Fibroblast of skin of left quadriceps (primary cell): ENCODE measurements at regions not wholly inside any gene's neighbourhood (a gene's known extent, or its start where the extent isn't known, plus 50 kb on each side); places are given as distances from the start of the nearest gene placed in this dataset.
"Not testable (repeated sequence)": the region's sequence is repeated elsewhere in the genome, so short reads cannot be mapped to it uniquely, and the experiment has no call there.

Source experiments
- DNase-seq, 2 experiments: peaks; one replicate each; pipeline ENCODE4 v3.0.0-alpha.2; 2013; ENCODE audit warnings: low read depth in 2 of 2

GRCh38 chr12:89156340-89156739 lies 196.0 kb downstream of the DUSP6 start:
- DNase-seq, result no peak

- DNase-seq, result no peak
Measured at GRCh38 chr12:89155826-89156225, 196.5 kb downstream of the DUSP6 start.

GRCh38 chr12:89154743-89155499 lies 197.4 kb downstream of the DUSP6 start:
- peak in 1 of 2 experiments; percentile 30 for DNase-seq

- DNase-seq, result no peak
Measured at GRCh38 chr12:89153341-89153740, 199.0 kb downstream of the DUSP6 start.

- no peak for DNase-seq
Measured at GRCh38 chr12:89151536-89151935, 200.8 kb downstream of the DUSP6 start.

- not testable (repeated sequence) for DNase-seq
Measured at GRCh38 chr12:89150789-89151188, 201.5 kb downstream of the DUSP6 start.

- peak; percentile 39 to 41 for DNase-seq
Measured at GRCh38 chr12:89140602-89141238, 211.6 kb downstream of the DUSP6 start.

GRCh38 chr12:89140141-89140540 lies 212.2 kb downstream of the DUSP6 start:
- DNase-seq, result no peak

GRCh38 chr12:89139390-89139789 lies 212.9 kb downstream of the DUSP6 start:
- no peak for DNase-seq

GRCh38 chr12:89138048-89138852 lies 214.1 kb downstream of the DUSP6 start:
- no peak for DNase-seq

- no peak for DNase-seq
Measured at GRCh38 chr12:89135976-89136634, 216.2 kb downstream of the DUSP6 start.

- no peak for DNase-seq
Measured at GRCh38 chr12:89134213-89134770, 218.0 kb downstream of the DUSP6 start.

- DNase-seq, result no peak
Measured at GRCh38 chr12:89129167-89129870, 223.0 kb downstream of the DUSP6 start.

GRCh38 chr12:89126712-89127111 lies 225.6 kb downstream of the DUSP6 start:
- peak in 1 of 2 experiments; percentile 27 for DNase-seq

GRCh38 chr12:89122852-89123251 lies 229.4 kb downstream of the DUSP6 start:
- DNase-seq, result no peak

- DNase-seq, result no peak
Measured at GRCh38 chr12:89117448-89118034, 234.8 kb downstream of the DUSP6 start.

- DNase-seq, result no peak
Measured at GRCh38 chr12:89111964-89112363, 240.3 kb downstream of the DUSP6 start.

- DNase-seq, result no peak
Measured at GRCh38 chr12:89108265-89108664, 244.0 kb downstream of the DUSP6 start.

GRCh38 chr12:89106950-89107349 lies 245.4 kb downstream of the DUSP6 start:
- DNase-seq, result no peak

GRCh38 chr12:89105243-89105642 lies 247.1 kb downstream of the DUSP6 start:
- no peak for DNase-seq

GRCh38 chr12:89103831-89104230 lies 248.5 kb downstream of the DUSP6 start:
- no peak for DNase-seq
